SKM-1 (cell line): ENCODE measurements at regions not wholly inside any gene's neighbourhood (a gene's known extent, or its start where the extent isn't known, plus 50 kb on each side); places are given as distances from the start of the nearest gene placed in this dataset.

ENCODE experiments used
- DNase-seq: peaks from one replicate; lab custom pipeline; 2025; ENCODE audit not compliant: unreplicated experiment; lab: John Stamatoyannopoulos, UW

DNA sequence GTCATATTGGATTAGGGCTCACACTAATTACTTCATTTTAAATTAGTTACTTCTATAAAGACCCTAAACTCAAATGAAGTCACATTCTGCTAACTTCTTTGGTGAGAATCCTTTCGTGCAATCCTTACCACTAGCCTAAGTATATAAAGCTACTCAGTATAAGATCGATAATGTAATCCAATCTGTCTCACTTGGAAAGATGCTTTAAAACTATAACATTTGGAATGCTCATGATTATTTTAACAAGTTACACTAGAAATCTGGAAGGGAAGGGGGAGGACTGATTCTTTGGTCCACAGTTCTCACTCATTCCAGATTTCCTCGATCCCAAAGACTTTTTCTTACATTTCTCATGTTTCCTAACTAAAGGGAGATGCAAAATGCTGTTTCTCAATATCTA is 336.4 kb upstream of the SLIT2 start:
- no peak for DNase-seq

DNA sequence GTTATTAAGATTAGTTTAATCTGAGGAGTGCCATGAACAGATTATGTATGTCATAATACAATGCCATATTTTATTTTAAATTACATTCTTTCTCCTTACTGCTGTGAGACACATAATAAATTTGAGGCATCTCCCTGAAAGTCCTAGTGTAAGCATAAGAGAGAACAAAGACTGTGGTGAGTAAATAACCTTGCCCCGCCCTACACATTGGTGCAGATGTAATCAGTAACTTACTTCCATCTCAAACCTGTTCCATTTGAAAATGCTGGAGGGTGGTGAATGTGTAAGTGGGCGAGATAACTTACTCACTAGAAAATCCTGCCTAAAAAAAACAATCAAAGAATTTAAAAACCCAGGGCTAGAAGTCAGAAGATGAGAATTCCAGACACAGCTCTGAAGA is 338.1 kb upstream of the SLIT2 start:
- no peak for DNase-seq

DNA sequence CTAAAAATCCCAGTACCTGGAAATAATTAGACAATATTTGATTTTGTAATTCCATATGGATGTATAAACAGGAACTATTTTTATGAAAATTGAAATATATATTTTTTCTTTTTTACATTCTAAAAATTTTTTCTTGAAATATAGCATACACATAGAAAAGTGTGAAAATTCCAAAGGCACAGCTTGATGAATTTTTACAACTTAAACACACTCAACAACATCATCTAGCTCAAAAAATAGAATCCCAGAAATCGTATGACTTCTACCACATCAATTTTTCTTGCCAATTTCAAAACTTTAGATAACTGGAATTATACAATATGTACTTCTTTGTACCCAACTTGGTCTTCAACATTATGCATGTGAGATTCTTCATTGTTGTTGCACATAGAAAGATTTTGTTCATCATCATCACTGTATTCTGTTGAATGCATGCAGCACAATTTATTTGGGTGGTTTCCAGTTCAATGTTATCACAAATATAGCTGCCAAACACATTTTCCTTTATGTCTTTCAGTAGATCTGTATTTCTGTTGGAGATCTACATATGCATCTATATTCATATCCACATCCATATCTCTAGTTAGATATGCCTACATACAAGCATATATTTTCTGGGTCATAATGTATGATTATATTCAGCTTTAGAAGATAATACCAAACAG is 340.7 kb upstream of the SLIT2 start:
- no peak for DNase-seq

DNA sequence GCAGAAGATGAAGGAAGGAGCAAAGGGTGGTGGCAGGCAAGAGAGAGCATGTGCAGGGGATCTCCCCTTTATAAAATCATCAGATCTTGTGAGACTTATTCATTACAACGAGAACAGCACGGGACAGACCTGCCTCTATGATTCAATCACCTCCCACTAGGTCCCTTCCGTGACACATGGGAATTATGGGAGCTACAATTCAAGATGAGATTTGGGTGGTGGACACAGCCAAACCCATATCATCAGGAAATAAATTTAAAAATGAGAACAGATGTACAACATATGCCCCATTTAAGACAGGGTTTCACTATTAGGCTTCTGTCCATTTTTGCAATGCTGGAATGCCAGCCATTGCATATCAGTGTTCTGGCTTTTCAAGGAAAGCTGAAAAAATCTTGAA is 346.7 kb upstream of the SLIT2 start:
- no peak for DNase-seq

DNA sequence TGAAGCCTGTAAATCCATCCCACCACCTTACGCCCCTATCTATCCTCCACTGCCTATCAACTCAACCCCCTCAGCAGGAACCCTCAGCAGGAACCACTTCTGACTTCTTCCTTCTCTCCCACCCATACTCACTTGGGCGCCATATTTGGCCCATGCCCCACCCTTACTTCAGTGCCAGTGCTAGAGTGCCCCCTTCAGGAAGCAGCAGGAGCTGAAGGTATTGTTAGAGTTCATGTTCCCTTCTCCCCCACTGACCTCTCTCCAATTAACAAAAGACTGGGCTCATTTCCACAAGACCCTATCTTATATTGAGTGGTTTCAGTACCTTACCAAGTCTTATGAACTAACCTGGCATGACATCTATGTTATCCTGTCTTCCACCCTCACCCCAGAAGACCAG is 363.1 kb upstream of the SLIT2 start:
- no peak for DNase-seq

DNA sequence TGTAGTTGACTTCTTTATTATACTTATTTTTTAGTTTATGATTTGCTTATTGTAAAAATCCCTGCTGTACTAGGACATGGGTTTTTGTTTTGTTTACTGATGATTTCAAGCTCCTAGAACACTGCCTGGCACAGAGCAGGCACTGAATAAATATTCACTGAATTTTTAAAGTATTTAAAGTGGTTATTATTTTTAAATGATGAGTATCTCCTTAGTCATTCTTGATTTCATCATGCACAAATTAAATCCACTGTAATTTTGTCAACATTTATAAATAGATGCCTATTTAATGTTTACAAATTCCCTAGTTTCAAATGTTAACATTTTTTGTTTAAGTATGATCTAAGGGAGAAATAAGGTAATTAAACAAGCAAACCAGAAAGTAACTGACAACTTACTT is 367.9 kb upstream of the SLIT2 start:
- DNase-seq: no peak

DNA sequence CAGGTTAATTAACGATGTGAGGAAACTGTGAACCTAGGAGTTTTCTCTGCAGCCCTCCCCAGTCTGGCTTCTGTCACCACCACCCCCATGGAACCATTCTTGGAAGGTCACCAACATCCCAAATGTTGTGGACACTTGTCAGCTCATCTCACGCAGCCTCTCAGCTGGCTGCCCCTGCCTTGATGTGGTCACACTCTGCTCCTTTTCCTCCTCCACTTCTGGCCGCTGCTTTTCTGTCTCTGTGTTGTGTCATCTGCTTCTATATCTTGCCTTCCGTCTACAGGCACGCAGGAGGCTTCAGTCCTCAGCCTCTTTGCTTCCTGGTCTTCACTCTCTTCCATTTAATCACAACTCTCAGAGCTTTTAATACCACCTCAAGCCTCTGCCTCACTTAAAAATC is 371.5 kb upstream of the SLIT2 start:
- no peak for DNase-seq

DNA sequence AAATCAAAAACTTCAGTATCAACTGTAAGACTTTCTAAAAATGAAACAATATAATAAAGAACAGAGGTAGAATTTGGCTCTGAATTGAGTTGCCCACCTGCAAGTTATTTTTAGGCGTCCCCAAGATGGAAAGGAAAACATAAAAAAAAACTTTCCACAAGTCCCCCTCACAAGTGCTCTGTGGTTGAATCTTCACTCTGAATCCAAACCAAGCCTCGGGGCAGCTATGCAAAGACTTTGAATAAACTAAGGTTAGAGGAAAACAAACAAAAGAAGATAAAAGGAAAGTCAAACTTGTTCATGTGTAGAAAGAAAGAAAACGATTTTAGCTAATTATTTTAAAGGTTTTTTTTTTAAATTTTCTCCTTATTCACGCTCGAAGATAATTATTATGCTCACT is 372.4 kb upstream of the SLIT2 start:
- DNase-seq: no peak

DNA sequence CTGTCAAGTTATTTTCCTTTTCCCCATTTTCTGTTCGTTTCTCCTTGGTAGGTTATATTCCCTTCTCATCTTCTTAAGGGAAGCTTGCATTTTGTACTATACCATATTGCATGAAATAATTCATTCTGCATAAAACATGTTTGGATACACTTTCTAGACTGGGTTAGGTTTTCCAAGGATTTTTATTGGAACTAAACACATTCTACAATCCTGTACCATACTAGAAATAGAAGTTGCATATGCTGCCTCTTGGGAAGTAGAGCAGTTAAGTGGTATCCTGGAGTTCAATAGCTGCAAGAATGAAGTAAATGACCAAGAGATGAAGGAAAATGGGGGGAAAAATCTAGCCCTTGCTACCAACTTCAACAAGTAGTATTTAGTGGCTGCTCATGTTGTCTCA is 393.7 kb upstream of the SLIT2 start:
- DNase-seq: no peak

DNA sequence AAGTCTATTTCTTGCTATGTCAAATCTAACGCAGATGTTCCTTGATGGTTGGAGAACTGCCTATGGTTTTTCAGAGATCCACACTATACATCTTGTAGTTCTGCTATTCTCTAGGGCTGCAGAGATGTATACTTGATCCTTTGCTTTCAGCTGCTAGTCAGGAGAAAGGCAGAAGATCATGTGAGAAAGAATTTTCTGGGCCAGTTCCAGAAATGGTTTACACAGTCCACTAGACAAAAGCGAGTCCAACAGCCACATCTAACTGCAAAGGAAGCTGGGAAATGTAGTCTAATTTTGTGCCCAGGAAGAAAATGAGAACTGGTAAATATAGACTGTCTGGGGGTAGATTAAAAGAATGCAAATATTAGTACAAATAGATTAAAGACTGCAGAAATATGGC is 394.3 kb upstream of the SLIT2 start:
- DNase-seq: no peak

DNA sequence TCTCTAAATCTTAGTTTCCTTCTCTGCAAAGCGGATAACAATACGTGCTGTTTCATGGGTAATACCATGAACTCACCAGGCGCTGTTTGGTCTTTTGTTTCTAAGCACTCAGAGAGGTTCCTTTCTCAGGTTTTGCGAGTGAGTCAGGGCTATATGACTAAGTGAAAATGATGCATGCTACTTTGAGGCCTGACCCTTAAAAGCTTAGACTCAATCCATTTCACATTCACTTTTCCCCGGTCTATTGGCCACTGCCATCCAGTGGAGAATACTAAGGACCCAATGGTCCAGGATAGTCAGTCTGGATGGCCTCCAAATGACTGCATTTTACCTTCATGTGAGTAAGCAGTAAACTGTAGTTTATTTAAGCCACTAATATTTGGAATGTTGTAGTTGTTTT is 400.8 kb upstream of the SLIT2 start:
- DNase-seq: no peak

DNA sequence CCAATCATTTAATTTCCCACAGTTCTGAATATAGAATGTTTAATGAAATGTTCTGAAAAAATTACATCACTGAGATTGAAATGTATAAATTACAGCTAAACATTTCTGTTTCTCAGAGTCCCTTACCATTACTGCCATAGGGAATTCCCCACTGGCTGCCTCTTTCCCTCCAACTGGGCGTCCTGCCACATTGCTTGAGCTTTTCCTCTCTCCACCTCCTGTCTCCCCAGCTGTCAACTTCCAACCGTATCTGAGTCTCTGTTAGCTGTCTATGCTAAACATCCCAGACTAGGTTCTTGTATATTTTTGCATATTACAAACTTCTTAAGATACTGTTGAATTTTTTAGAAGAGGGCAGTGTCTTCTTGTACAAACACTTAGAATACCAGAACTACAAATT is 407.3 kb upstream of the SLIT2 start:
- no peak for DNase-seq

DNA sequence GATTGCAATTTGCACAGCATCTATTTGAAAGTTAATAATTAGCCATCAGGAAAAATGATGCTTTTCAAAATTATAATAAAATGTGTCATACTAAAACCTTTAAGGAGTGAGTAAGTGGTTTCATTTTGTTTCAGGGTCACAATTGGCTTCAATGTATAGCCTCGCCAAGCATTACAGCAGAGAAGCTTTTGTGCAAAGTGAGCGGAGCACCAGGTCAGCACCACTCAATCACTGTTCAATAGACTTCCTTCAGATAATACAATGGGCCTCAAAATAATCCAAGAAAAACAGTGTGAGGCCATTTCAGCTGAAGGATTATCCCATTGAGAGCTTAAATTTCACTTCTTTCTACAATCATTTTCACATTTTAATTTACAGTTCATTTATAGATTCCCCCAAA is 409.2 kb upstream of the SLIT2 start:
- no peak for DNase-seq

DNA sequence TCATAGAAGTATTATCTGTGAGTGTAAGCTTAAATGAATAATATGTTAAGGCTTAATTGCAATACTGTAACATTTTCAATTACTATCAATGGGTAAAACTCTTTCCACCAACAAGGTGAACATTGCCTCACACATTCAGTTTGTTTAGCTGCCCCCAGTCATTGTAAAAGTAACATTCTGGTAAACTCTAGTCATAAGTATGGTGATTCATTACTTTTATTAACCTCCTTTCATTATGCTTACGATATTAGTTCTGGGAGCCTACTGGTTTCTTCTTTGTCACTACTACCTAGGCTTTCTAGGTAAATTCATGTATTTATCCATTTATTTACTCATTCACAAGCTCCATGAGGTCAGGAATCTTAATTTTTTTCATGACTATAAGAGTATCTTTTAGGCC is 412.8 kb upstream of the SLIT2 start:
- DNase-seq: no peak

DNA sequence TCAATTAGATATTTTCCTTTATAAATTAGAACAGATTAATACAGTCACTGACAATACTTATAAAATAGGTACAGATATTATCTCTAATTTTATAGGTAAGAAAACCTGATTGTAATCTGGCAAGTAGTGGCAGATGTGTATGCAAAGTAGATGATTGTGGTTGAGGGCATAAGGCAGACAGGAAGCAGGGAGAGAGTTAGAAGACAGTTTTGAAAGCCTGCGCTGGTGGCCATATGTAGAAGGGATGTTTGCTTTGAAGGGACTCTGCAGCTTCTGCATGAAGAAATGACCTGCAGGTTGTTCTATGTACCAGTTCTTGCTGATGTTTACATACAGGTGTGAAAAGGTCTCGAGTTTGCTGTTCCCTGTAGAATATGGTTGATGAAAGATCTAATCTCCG is 416.3 kb upstream of the SLIT2 start:
- no peak for DNase-seq

DNA sequence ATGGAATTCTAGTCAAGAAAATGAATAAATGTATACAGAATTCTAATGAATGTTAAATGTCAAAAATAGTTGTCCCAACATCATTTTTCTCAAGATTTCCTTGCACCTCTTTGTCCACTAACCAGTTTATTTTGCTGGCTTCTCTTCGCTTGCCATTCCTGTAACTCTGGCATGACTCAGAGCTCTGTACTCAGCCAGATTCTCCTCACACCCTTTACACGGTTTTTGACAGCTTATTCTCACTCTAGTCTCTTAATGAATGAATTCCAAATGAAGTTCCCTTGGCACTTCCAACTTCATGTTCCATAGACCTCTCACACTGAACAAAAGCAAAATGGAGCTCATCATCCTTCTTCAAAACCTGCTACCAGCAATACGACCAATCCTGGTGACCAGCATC is 419.3 kb upstream of the SLIT2 start:
- DNase-seq: no peak

DNA sequence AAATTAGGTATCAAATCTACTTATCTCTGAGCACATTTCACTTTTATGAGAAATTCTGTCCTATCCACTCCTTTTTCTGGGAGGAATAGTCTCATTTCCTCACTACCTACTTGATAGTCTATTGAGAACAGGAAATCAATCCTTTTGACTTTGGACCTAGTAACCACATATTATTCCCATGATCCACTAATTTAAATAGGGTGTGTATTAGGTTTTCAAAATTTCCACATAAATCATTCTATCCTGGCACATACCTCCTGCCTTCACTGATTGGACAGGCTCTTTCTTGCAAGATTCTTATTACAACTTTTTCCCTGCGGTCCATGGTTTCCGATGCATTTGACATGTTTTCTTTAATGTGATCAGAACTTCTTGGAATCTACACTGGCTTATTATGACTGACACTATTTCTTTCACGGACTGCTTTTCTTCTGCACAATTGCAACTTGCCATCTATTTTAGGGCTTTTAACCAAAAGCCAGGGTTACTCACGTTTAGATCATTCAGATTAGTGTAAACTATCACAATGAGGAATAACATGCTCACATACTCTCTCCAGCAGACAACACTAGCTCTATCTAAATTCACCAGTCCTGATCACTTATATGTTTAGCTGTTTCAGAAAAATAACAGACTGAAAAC is 419.9 kb upstream of the SLIT2 start:
- DNase-seq: no peak

DNA sequence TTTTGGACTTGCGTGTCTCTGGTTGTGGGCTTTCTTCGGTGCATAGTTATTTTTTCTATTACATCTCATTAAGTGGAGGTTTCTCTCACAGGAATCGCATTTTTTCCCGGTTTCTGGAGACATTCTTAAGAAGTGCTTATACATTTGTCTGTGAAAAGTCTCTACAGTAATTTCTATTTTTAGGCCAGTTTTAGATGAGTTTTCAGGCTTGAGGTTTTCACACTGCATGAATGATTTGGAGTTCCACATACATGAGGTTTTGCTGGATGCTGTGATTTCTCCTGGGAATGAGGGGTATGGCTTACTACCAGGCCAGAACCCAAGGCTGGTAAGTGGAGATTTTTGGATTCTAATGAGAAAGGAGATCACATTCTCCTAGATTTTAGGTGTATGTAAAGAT is 422.6 kb upstream of the SLIT2 start:
- DNase-seq: no peak

DNA sequence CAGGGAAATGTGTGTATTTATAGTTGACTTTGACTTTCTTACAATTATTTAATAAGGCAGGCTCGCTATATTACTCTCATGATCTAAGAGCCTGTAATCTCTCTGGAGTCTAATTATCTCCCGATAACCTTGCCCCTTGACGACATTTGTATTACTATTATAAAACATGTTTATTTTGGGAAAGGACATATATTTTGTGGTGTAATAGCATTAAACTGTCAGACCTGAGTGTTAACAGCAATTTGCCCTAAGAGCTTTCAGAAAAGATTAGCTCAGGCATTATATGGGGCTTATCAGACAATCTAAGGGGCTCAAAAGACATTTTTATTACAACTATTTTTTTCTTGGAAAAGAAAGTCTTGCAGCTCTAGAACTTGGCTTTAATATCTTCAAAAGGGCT is 427.9 kb upstream of the SLIT2 start:
- DNase-seq: no peak

DNA sequence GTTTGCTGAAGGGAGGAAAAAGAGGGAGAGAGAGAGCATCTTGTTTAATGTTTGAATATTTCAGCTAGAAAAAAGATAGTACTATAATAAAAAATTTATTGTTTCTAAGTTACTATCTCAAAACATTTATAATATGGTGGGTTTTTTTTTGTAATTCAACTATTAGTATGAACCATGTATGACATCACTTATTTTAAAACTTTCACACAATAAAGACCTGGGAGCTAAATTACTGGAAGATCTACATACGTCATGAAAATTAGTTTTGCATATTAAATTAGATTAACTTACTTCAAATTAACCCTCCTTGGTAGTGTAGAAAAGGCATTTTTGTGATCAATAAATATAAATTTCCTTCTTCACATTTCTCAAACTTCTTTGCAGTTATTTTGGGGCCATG is 432.0 kb upstream of the SLIT2 start:
- DNase-seq: no peak

DNA sequence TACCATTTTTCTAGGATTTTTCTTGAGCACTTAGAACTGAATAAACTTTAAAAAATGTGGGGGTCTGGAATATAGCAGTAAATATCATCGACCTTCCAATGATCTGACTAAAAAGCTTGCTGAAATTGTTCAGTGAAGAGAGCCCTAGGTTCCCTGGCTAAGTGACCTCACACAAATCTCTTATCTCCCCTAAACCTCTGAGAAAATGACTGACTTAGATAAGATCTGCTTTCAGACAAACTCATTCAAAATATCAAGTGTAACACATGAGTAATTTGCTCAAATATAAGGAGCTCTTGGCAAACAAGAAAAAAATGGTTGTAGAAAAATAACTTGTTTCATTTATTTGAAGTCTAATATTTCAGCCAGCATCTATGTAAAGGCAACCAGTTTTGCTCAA is 441.7 kb upstream of the SLIT2 start:
- DNase-seq: no peak

DNA sequence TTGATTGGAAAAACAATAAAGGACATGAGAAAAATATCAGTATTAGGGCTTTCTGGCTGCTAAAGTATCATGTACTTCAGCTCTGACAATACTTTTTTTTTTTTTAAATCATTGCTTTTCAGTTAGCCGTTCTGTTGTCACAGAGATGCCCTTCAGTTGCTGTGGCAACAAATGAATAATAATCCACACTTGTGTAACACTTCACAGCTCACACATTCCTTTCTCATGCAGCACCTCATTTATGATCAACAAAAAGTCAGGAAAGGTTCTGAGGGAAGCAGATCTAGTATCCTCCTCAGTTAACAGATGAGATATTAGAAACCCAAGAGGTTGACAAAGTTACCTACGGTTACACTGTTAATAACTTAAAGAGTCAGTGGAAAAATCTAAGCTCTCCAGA is 444.2 kb upstream of the SLIT2 start:
- no peak for DNase-seq

DNA sequence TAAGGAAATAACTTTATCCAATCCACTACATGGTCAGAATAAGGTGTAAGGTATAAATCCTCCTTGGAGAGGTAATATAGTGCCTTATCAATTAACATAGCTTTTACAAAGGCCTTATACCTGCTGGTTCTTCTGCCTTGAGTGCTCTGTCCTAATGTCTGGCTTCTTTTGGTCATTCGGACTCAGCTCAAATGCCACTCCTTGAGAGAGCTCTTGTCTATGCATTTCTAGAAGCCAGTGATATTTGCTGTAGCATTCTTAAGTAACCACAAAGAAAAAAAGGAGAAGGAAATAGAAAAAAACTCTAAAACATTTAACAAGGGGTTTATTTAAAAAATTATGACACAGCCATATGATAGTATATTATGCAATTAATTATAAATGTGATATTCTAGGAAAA is 444.8 kb upstream of the SLIT2 start:
- no peak for DNase-seq
